GM12864 (cell line): ENCODE measurements at regions not wholly inside any gene's neighbourhood (a gene's known extent, or its start where the extent isn't known, plus 50 kb on each side); places are given as distances from the start of the nearest gene placed in this dataset.

Experiments used
- DNase-seq: peaks from one replicate; pipeline ENCODE4 v3.0.0-alpha.2; 2011; ENCODE audit warnings: low read depth
- H3K4me3 ChIP-seq: 2 replicates; pipeline ENCODE4 v1.5.1; 2011; ENCODE audit warnings: mild to moderate bottlenecking, low read depth, low read length, control low read depth
- CTCF ChIP-seq: IDR thresholded peaks from 2 replicates; pipeline ENCODE4 v1.5.1; 2011; ENCODE audit warnings: low read depth, mild to moderate bottlenecking, moderate library complexity, low read length, control low read depth, inconsistent platforms; ENCODE audit errors: missing control alignments

- no peak for DNase-seq
- TF ChIP-seq CTCF = no peak
- no peak overlapping the region for H3K4me3 ChIP-seq
These were observed 228.7 kb downstream of the NUAK1 start for GRCh38 chr12:105910030-105910429.

- no peak overlapping the region for H3K4me3 ChIP-seq
- TF ChIP-seq CTCF = no peak
- DNase-seq = no peak
These were observed 226.8 kb downstream of the NUAK1 start for GRCh38 chr12:105911966-105912365.

GRCh38 chr12:105912882-105913678 lies 225.7 kb downstream of the NUAK1 start:
- TF ChIP-seq CTCF = no peak
- no peak overlapping the region for H3K4me3 ChIP-seq

GRCh38 chr12:105915997-105916759 lies 222.6 kb downstream of the NUAK1 start:
- DNase-seq = no peak
- no peak overlapping the region for H3K4me3 ChIP-seq
- no peak for TF ChIP-seq CTCF

More at GRCh38 chr12:105912882-105913678, 225.7 kb downstream of the NUAK1 start:
- no peak for DNase-seq

DNA sequence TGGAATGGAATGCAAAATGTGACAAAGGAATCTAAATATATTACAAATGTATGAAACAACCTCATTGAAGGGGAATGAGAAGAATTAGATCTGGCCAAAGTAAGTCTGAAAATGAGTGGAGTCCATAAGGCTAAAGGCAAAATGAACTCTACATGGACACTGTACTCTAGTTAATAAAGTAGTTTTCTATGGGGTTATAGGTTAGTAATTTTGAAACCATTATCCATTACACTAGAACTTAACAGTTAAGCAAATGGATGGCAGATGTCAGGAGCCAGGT lies 222.1 kb downstream of the NUAK1 start:
- no peak overlapping the region for H3K4me3 ChIP-seq
- TF ChIP-seq CTCF = no peak
- no peak for DNase-seq

DNA sequence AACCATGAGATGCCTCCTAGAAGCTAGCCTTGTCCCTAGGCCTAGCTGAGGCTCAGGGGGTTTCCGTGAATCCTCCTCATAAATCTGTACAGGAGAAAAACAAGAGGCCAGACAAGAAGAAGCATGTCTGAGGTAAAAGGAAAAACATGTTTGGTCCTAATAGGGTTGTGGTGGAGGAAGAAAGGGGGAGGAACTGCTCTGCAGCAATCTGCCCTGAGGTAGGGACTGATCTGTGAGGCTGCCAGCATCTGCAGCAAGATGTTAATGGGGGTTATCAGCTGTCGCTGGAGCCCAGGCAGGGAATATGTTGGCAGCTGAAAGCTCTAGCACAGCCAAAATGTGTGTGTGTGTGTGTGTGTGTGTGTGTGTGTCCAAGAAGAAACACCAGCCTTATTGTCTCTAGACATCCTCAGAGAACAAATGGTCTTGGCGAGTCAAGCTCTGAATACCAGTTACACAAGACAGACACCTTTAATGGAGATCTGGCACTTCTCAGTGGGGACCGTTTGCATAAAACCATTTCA lies 218.5 kb downstream of the NUAK1 start:
- no peak for TF ChIP-seq CTCF
- no peak overlapping the region for H3K4me3 ChIP-seq
- DNase-seq = no peak

- H3K4me3 ChIP-seq = no peak overlapping the region
- no peak for TF ChIP-seq CTCF
- DNase-seq = no peak
These were observed 217.7 kb downstream of the NUAK1 start for GRCh38 chr12:105921055-105921454.
